ENCODE measurements at regions not wholly inside any gene's neighbourhood (a gene's known extent, or its start where the extent isn't known, plus 50 kb on each side); places are given as distances from the start of the nearest gene placed in this dataset.

- intact Hi-C loops (cut with DNase I; ENCODE audit: low total_unique reads), result no loop called here
- Histone ChIP-seq H3K36me3 (no peaks in the 10 kb centered on the region), H3K4me3 (no peak overlapping the region), H3K27ac (no peak overlapping the region), H3K27me3 (no peaks in the 10 kb centered on the region), H3K4me1 (no peaks in the 10 kb centered on the region), H3K9me3 (no peaks in the 10 kb centered on the region)
- no peak for TF ChIP-seq CTCF (IDR thresholded peaks at IDR 0.05)
- DNase-seq, result no peak
These were observed 78.0 kb upstream of the SSTR1 start for GRCh38 chr14:38129705-38130104.

GRCh38 chr14:38134416-38135030 lies 73.2 kb upstream of the SSTR1 start:
- TF ChIP-seq CTCF (IDR thresholded peaks at IDR 0.05), result no peak
- H3K4me3 ChIP-seq, result no peak overlapping the region
- intact Hi-C loops (cut with DNase I; ENCODE audit: low total_unique reads), result no loop called here

GRCh38 chr14:38135106-38135867 lies 72.4 kb upstream of the SSTR1 start:
- no peak overlapping the region for H3K4me3 ChIP-seq
- no peak for TF ChIP-seq CTCF (IDR thresholded peaks at IDR 0.05)
- intact Hi-C loops (cut with DNase I; ENCODE audit: low total_unique reads), result no loop called here
- no peaks in the 10 kb centered on the region for H3K27me3 ChIP-seq
- no peaks in the 10 kb centered on the region for H3K9me3 ChIP-seq
- DNase-seq, result no peak
- no peak overlapping the region for H3K27ac ChIP-seq
- no peaks in the 10 kb centered on the region for H3K4me1 ChIP-seq
- H3K36me3 ChIP-seq, result no peaks in the 10 kb centered on the region

More at GRCh38 chr14:38134416-38135030, 73.2 kb upstream of the SSTR1 start:
- Histone ChIP-seq H3K27me3 (no peaks in the 10 kb centered on the region), H3K27ac (no peak overlapping the region), H3K4me1 (no peaks in the 10 kb centered on the region), H3K9me3 (no peaks in the 10 kb centered on the region), H3K36me3 (no peaks in the 10 kb centered on the region)
- DNase-seq, result no peak

GRCh38 chr14:38137005-38137404 lies 70.7 kb upstream of the SSTR1 start:
- intact Hi-C loops (cut with DNase I; ENCODE audit: low total_unique reads), result no loop called here
- Histone ChIP-seq H3K27ac (no peak overlapping the region), H3K27me3 (no peaks in the 10 kb centered on the region), H3K36me3 (no peaks in the 10 kb centered on the region), H3K4me1 (no peaks in the 10 kb centered on the region), H3K9me3 (no peaks in the 10 kb centered on the region), H3K4me3 (no peak overlapping the region)
- TF ChIP-seq CTCF (IDR thresholded peaks at IDR 0.05), result no peak
- no peak for DNase-seq

- no peaks in the 10 kb centered on the region for H3K36me3 ChIP-seq
- no peak overlapping the region for H3K27ac ChIP-seq
- no peaks in the 10 kb centered on the region for H3K27me3 ChIP-seq
- no peak overlapping the region for H3K4me3 ChIP-seq
- peaks cover 0 to 8% (median 0%) of the 10 kb centered on the region in 4 donors for H3K4me1 ChIP-seq
- DNase-seq, result no peak
- no peaks in the 10 kb centered on the region for H3K9me3 ChIP-seq
- no peak for TF ChIP-seq CTCF (IDR thresholded peaks at IDR 0.05)
- intact Hi-C loops (cut with DNase I; ENCODE audit: low total_unique reads), result no loop called here
These were observed 69.1 kb upstream of the SSTR1 start for GRCh38 chr14:38138473-38139138.

Measured in tibial artery (tissue), 4 donors.